HepG2 (cell line): ENCODE measurements at regions not wholly inside any gene's neighbourhood (a gene's known extent, or its start where the extent isn't known, plus 50 kb on each side); places are given as distances from the start of the nearest gene placed in this dataset.

ENCODE experiments used
- ETV5 ChIP-seq: IDR thresholded peaks from 2 replicates; pipeline ENCODE4 v1.6.1; 2018; ENCODE audit warnings: missing biosample characterization, missing genetic modification reagents, inconsistent platforms, borderline replicate concordance
- HDAC6 ChIP-seq: fragments of 200-600 bp; sonication (generic); IDR thresholded peaks from 2 replicates; pipeline ENCODE4 v1.7.0; 2017; ENCODE audit warnings: mild to moderate bottlenecking, antibody characterized with exemption, low read length, low read depth
- MAFG ChIP-seq: sonication (generic); formaldehyde crosslinking; IDR thresholded peaks from 2 replicates; pipeline ENCODE4 v1.5.1; 2020; ENCODE audit warnings: mild to moderate bottlenecking, missing genetic modification reagents
- PRDM10 ChIP-seq: sonication (generic); formaldehyde crosslinking; IDR thresholded peaks from 2 replicates; pipeline ENCODE4 v1.4.0; 2020; ENCODE audit warnings: low read depth, missing genetic modification reagents
- SIN3A ChIP-seq: IDR thresholded peaks from 2 replicates; pipeline ENCODE4 v1.6.1; 2011; ENCODE audit warnings: low read depth, mild to moderate bottlenecking, control low read depth, low read length, borderline replicate concordance
- SOX6 ChIP-seq, 2 experiments: fragments of 450-650 bp in 1 of 2; sonication (generic) in 1 of 2; formaldehyde crosslinking in 1 of 2; IDR thresholded peaks; 2 replicates each; pipeline versions ENCODE4 v1.4.0 to v1.6.1; 2017 to 2020; ENCODE audit warnings: antibody characterized with exemption in 1 of 2, mild to moderate bottlenecking in 1 of 2, missing genetic modification reagents in 1 of 2
- ZFYVE20 ChIP-seq: sonication (generic); formaldehyde crosslinking; IDR thresholded peaks from 2 replicates; pipeline ENCODE4 v1.8.0; 2023; ENCODE audit warnings: low read depth, mild to moderate bottlenecking, moderate library complexity, missing genetic modification reagents, borderline replicate concordance
- ZNF274 ChIP-seq: sonication (generic); formaldehyde crosslinking; IDR thresholded peaks from 2 replicates; pipeline ENCODE4 v1.5.1; 2020; ENCODE audit warnings: mild to moderate bottlenecking, missing genetic modification reagents
- ZNF280B ChIP-seq: sonication (generic); formaldehyde crosslinking; IDR thresholded peaks from 2 replicates; pipeline ENCODE4 v1.5.0; 2020; ENCODE audit warnings: missing genetic modification reagents, mild to moderate bottlenecking, borderline replicate concordance
- ZNF747 ChIP-seq: sonication (generic); formaldehyde crosslinking; IDR thresholded peaks from 2 replicates; pipeline ENCODE4 v1.8.1; 2023; ENCODE audit warnings: missing genetic modification reagents, mild to moderate bottlenecking, borderline replicate concordance

GRCh38 chr6:147869201-147869600 is 360.7 kb downstream of the SAMD5 start:
- TF ChIP-seq PRDM10 (CRISPR knock-in tag) (no peak), ZNF274 (CRISPR knock-in tag) (no peak), MAFG (CRISPR knock-in tag) (no peak), HDAC6 (no peak), ZNF747 (no peak), SOX6 (IDR thresholded peaks at IDR 0.05) (no peak), SOX6 (CRISPR knock-in tag; IDR thresholded peaks at IDR 0.05) (no peak), ZNF280B (CRISPR knock-in tag) (no peak), ETV5 (no peak), ZFYVE20 (no peak), SIN3A (no peak)
